Colonic mucosa (tissue), 4 donors: ENCODE measurements at regions not wholly inside any gene's neighbourhood (a gene's known extent, or its start where the extent isn't known, plus 50 kb on each side); places are given as distances from the start of the nearest gene placed in this dataset.

Experiments
- DNase-seq: peaks from one replicate; pipeline ENCODE4 v3.0.0-alpha.2; 2020
- H3K27ac ChIP-seq: fragments of 200-600 bp; one replicate; pipeline ENCODE4 v1.8.0; 2021
- H3K27me3 ChIP-seq: fragments of 200-600 bp; one replicate; pipeline ENCODE4 v1.8.0; 2021
- H3K36me3 ChIP-seq: fragments of 200-600 bp; one replicate; pipeline ENCODE4 v1.8.0; 2021
- H3K4me1 ChIP-seq: fragments of 200-600 bp; one replicate; pipeline ENCODE4 v1.8.0; 2021; ENCODE audit warnings: mild to moderate bottlenecking
- H3K4me3 ChIP-seq: fragments of 200-600 bp; one replicate; pipeline ENCODE4 v1.8.0; 2021
- H3K9ac ChIP-seq, 2 donors: one replicate each; pipeline ENCODE4 v1.7.0; 2013; ENCODE audit warnings: control low read depth in 2 of 2, low read depth in 2 of 2, low read length in 2 of 2
- H3K9me3 ChIP-seq: fragments of 200-600 bp; one replicate; pipeline ENCODE4 v1.8.0; 2021
- CTCF ChIP-seq: fragments of 200-600 bp; IDR thresholded peaks from one replicate; pipeline ENCODE4 v1.8.0; 2022; ENCODE audit warnings: antibody characterized with exemption, mild to moderate bottlenecking
- intact Hi-C: fragments of 100-400 bp; cut with DNase I; formaldehyde crosslinking; loops from one replicate; pipeline ENCODE4 v1.14.1; 2022
- donor health status: healthy.
- donor health status: DM: no; HTN: no; CAD: no.
- donor health status: DM: no; HTN: no; CAD: no.

DNA sequence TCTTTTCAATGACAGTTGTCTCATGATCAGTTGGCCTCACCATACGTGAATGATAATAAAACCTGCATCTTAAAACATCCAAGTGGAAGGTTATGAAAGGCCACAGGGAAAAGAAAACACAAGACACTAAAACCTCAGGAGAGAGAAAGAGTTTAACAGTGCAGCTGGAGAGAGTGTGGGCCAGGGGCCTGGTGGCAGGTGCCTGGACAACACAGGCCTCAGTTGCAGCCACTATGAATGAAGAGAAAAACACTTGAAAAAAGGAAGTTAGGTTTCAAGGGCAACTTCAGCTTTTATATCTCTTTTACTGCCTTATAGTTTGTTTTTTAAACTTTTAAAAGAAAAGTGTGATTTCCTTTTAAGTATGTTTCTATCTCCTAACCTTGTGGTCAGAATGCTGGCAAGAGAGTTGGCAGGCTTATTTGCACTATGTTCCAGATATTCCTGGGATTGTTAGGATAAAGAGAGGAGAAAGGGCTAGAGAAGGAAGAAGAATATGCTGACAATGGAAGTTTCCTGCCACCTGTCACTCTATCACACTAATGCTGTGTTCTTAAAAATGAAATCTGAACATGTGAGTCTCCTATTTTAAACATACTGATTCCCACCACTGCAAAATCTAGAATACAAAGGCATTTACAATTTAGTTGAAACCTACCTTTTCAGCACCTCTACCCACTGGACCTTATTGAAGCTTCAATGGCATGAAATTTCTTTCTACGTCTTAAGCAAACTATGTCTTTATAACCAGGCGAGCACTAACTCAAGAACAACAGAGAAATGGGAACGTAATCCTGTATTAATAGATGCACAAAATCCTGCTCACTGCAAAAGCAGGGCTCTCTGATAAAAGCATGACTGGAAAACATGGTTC is 222.4 kb downstream of the CD83 start:
- Histone ChIP-seq H3K9me3 (no peaks in the 10 kb centered on the region), H3K4me3 (no peak overlapping the region), H3K36me3 (no peaks in the 10 kb centered on the region), H3K9ac (no peak overlapping the region), H3K4me1 (no peaks in the 10 kb centered on the region), H3K27me3 (no peaks in the 10 kb centered on the region), H3K27ac (no peak overlapping the region)
- no peak for TF ChIP-seq CTCF
- intact Hi-C loops, result no loop called here
- DNase-seq, result no peak

DNA sequence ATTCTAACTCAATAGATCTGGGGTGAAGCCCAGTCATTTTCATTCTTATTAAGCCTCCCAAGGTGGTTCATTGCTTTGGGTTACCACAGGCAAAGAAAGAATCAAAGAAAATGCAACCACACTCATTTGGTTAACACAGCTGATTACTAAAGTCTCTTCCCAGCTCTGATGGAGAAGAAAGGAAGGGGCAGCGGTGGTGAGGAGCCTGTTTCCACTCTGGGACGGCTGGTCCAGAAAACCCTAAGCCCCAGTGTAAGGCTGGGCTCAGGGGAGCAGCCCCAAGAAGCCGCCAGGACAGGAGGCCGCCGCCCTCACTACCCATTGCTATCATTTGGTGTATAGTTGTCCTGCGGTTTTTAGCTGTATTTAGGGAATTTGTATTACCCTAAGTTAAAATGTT is 226.9 kb downstream of the CD83 start:
- TF ChIP-seq CTCF, result no peak
- no peak for DNase-seq
- H3K36me3 ChIP-seq, result no peaks in the 10 kb centered on the region
- intact Hi-C loops, result no loop called here
- H3K27me3 ChIP-seq, result no peaks in the 10 kb centered on the region
- no peaks in the 10 kb centered on the region for H3K4me1 ChIP-seq
- no peaks in the 10 kb centered on the region for H3K9me3 ChIP-seq
- no peak overlapping the region for H3K4me3 ChIP-seq
- H3K9ac ChIP-seq, result no peak overlapping the region
- H3K27ac ChIP-seq, result no peak overlapping the region

- no peak for TF ChIP-seq CTCF
- Histone ChIP-seq H3K4me3 (no peak overlapping the region), H3K9me3 (no peaks in the 10 kb centered on the region), H3K36me3 (no peaks in the 10 kb centered on the region), H3K4me1 (no peaks in the 10 kb centered on the region), H3K27ac (no peak overlapping the region), H3K27me3 (no peaks in the 10 kb centered on the region), H3K9ac (no peak overlapping the region)
- DNase-seq, result no peak
- intact Hi-C loops, result no loop called here
Measured at GRCh38 chr6:14348389-14348788, 230.8 kb downstream of the CD83 start.

GRCh38 chr6:14349507-14349906 is 231.9 kb downstream of the CD83 start:
- no peak for DNase-seq
- H3K36me3 ChIP-seq, result no peaks in the 10 kb centered on the region
- no peaks in the 10 kb centered on the region for H3K4me1 ChIP-seq
- H3K9me3 ChIP-seq, result no peaks in the 10 kb centered on the region
- H3K27me3 ChIP-seq, result no peaks in the 10 kb centered on the region
- TF ChIP-seq CTCF, result no peak
- H3K9ac ChIP-seq, result no peak overlapping the region
- no peak overlapping the region for H3K27ac ChIP-seq
- H3K4me3 ChIP-seq, result no peak overlapping the region
- intact Hi-C loops, result no loop called here

- Histone ChIP-seq H3K9ac (no peak overlapping the region), H3K4me3 (no peak overlapping the region), H3K4me1 (no peaks in the 10 kb centered on the region), H3K27ac (no peak overlapping the region), H3K27me3 (no peaks in the 10 kb centered on the region), H3K36me3 (no peaks in the 10 kb centered on the region), H3K9me3 (no peaks in the 10 kb centered on the region)
- no peak for TF ChIP-seq CTCF
- intact Hi-C loops, result no loop called here
- DNase-seq, result no peak
Measured at GRCh38 chr6:14350210-14350609, 232.6 kb downstream of the CD83 start.
